ENCODE measurements at regions not wholly inside any gene's neighbourhood (a gene's known extent, or its start where the extent isn't known, plus 50 kb on each side); places are given as distances from the start of the nearest gene placed in this dataset.

- Histone ChIP-seq H3K4me1 (ENCODE audit: insufficient read depth) (peaks cover 10% of the 10 kb centered on the region), H3K36me3 (replicated peaks; ENCODE audit: insufficient read depth, low read depth) (no peaks in the 10 kb centered on the region), H4K20me1 (ENCODE audit: insufficient read depth, poor library complexity, severe bottlenecking) (no peaks in the 10 kb centered on the region), H3K79me2 (no peaks in the 10 kb centered on the region), H3K27me3 (no peaks in the 10 kb centered on the region), H3K4me2 (no peak overlapping the region), H3K9me2 (replicated peaks; ENCODE audit: insufficient read depth) (no peaks in the 10 kb centered on the region), H3K9me3 (ENCODE audit: low read depth) (no peaks in the 10 kb centered on the region), H3K27ac (no peak overlapping the region), H3K4me3 (no peak overlapping the region), H2AFZ (no peak overlapping the region)
- TF ChIP-seq EZH2phosphoT487 (IDR thresholded peaks at IDR 0.05; ENCODE audit: low read depth, severe bottlenecking, unreplicated experiment), result no peak
- no peak for TF ChIP-seq CTCF (IDR thresholded peaks at IDR 0.05; ENCODE audit: poor library complexity)
- TF ChIP-seq EZH2 (IDR thresholded peaks at IDR 0.05; ENCODE audit: borderline replicate concordance), result no peak
- no peak for DNase-seq (ENCODE audit: low spot score)
- 93% methylated on average over 8 of the region's 8 CpGs for WGBS (ENCODE audit: low lambda C conversion rate, missing lambda C conversion rate)
Measured at GRCh38 chr2:120460511-120460910, 114.6 kb downstream of the INHBB start.

- Histone ChIP-seq H3K27ac (no peak overlapping the region), H3K36me3 (replicated peaks; ENCODE audit: insufficient read depth, low read depth) (no peaks in the 10 kb centered on the region), H2AFZ (no peak overlapping the region), H3K4me1 (ENCODE audit: insufficient read depth) (peaks cover 14% of the 10 kb centered on the region), H3K9me2 (replicated peaks; ENCODE audit: insufficient read depth) (no peaks in the 10 kb centered on the region), H3K4me2 (no peak overlapping the region), H4K20me1 (ENCODE audit: insufficient read depth, poor library complexity, severe bottlenecking) (no peaks in the 10 kb centered on the region), H3K4me3 (no peak overlapping the region), H3K9me3 (ENCODE audit: low read depth) (no peaks in the 10 kb centered on the region), H3K27me3 (no peaks in the 10 kb centered on the region), H3K79me2 (no peaks in the 10 kb centered on the region)
- TF ChIP-seq CTCF (IDR thresholded peaks at IDR 0.05; ENCODE audit: poor library complexity), result no peak
- TF ChIP-seq EZH2phosphoT487 (IDR thresholded peaks at IDR 0.05; ENCODE audit: low read depth, severe bottlenecking, unreplicated experiment), result no peak
- TF ChIP-seq EZH2 (IDR thresholded peaks at IDR 0.05; ENCODE audit: borderline replicate concordance), result no peak
- no peak for DNase-seq (ENCODE audit: low spot score)
- WGBS (ENCODE audit: low lambda C conversion rate, missing lambda C conversion rate), result 85% methylated on average over 5 of the region's 5 CpGs
Measured at GRCh38 chr2:120461092-120461491, 115.2 kb downstream of the INHBB start.

- Histone ChIP-seq H3K4me3 (no peak overlapping the region), H3K79me2 (no peaks in the 10 kb centered on the region), H3K9me2 (replicated peaks; ENCODE audit: insufficient read depth) (no peaks in the 10 kb centered on the region), H3K4me2 (no peak overlapping the region), H2AFZ (no peak overlapping the region), H3K27me3 (no peaks in the 10 kb centered on the region), H3K36me3 (replicated peaks; ENCODE audit: insufficient read depth, low read depth) (no peaks in the 10 kb centered on the region), H3K27ac (no peak overlapping the region), H4K20me1 (ENCODE audit: insufficient read depth, poor library complexity, severe bottlenecking) (no peaks in the 10 kb centered on the region), H3K9me3 (ENCODE audit: low read depth) (no peaks in the 10 kb centered on the region), H3K4me1 (ENCODE audit: insufficient read depth) (peaks cover 21% of the 10 kb centered on the region)
- no peak for DNase-seq (ENCODE audit: low spot score)
- TF ChIP-seq CTCF (IDR thresholded peaks at IDR 0.05; ENCODE audit: poor library complexity), result no peak
- no peak for TF ChIP-seq EZH2 (IDR thresholded peaks at IDR 0.05; ENCODE audit: borderline replicate concordance)
- TF ChIP-seq EZH2phosphoT487 (IDR thresholded peaks at IDR 0.05; ENCODE audit: low read depth, severe bottlenecking, unreplicated experiment), result no peak
- 76% methylated on average over 14 of the region's 14 CpGs for WGBS (ENCODE audit: low lambda C conversion rate, missing lambda C conversion rate)
Measured at GRCh38 chr2:120461546-120462537, 115.9 kb downstream of the INHBB start.

Measured in hepatocyte (in vitro differentiated cells).